ENCODE measurements at regions not wholly inside any gene's neighbourhood (a gene's known extent, or its start where the extent isn't known, plus 50 kb on each side); places are given as distances from the start of the nearest gene placed in this dataset.

DNA sequence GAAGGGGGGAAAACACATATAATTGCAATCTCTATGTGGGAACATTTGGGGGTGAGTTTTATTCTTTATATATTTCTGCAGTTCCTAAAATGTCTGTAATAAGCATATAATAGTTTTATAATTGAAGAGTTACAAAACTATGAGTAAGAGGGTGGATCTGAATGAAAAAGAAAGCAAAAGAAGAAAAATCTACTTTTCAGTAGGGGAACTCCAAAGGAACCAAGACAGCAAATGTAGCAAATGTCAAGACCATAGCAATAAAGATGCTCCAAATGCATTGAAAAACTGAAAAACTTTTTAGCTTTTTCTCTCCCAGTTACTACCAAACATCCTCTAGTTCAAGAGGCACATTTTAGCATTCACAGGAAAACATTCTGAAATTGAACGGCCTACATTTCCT is 434.8 kb downstream of the LMO4 start:
- no peak for TF ChIP-seq Cebpa-rat (IDR thresholded peaks at IDR 0.05)
- Histone ChIP-seq H3K4me3 (no peak overlapping the region), H4K20me1 (no peaks in the 10 kb centered on the region), H3K36me3 (no peaks in the 10 kb centered on the region), H3K27ac (no peak overlapping the region), H3K4me2 (no peak overlapping the region), H3K9ac (no peak overlapping the region), H3K9me3 (replicated peaks in 1 of 11) (peaks cover 0 to 9% (median 0%) of the 10 kb centered on the region in 11 experiments; a peak in 5 of 22 replicates), H3K4me1 (peaks cover 0 to 5% (median 0%) of the 10 kb centered on the region in 10 experiments; a peak in 2 of 20 replicates), H3K27me3 (no peaks in the 10 kb centered on the region)

DNA sequence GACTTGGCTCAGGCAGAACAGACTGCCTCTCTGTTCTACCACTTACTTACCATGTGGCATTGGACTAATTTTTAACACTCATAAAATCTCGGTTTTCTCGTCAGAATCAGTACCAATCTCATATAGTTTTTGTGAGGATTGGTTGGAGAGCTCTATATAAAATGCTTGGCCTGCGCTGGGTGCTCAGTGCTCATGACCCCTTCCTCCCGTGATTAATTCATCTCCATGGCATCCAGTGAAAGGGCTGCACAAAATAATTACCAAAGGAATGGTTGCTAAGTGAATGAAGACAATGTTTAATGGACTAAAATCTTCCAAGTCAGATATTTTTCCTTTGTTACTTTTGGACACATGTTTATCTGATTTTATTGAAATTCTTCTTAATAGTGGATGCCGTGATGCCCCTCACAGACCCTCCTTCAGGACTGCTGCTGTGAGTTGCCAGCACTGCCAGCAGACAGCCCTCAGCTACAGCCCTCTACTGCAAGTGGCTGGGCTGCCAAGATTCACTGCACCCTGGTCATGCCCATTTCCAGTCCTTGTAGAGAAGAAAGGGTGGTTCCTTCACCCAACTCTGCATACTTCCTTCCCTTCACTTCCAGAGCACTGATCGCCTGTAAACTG is 436.5 kb downstream of the LMO4 start:
- Histone ChIP-seq H3K27ac (0 out of 22 replicates have a peak overlapping the region, but pooled peaks of 2 of the 11 experiments have one; percentile 5 to 18), H3K9ac (no peak overlapping the region), H3K4me2 (0 out of 22 replicates have a peak overlapping the region, but pooled peaks of 2 of the 11 experiments have one; percentile 3 to 7), H3K27me3 (no peaks in the 10 kb centered on the region), H3K9me3 (replicated peaks in 1 of 11) (peaks cover 0 to 9% (median 0%) of the 10 kb centered on the region in 11 experiments; a peak in 5 of 22 replicates), H3K4me1 (peaks cover 0 to 5% (median 0%) of the 10 kb centered on the region in 10 experiments; a peak in 2 of 20 replicates), H3K4me3 (no peak overlapping the region), H4K20me1 (no peaks in the 10 kb centered on the region), H3K36me3 (no peaks in the 10 kb centered on the region)
- no peak for TF ChIP-seq Cebpa-rat (IDR thresholded peaks at IDR 0.05)

DNA sequence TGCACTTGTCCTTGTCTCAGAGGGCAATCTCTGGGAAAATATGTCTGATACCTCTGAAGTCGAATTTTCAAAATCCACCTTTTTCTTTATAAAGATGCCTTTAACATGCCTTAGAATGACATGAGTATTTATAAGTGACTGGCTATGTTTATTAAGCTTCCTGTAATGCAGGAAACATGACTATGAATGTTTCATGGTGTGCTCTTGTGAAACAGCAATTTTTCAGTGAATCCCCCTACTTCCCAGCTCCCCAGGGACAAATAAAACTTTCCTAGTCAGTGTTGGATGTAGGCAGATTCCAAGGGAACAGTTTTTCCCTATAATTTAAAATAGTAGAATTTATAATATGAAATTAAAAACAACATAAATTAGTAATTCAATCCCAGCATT is 437.0 kb downstream of the LMO4 start:
- Histone ChIP-seq H3K4me1 (peaks cover 0 to 5% (median 0%) of the 10 kb centered on the region in 10 experiments; a peak in 2 of 20 replicates), H3K36me3 (no peaks in the 10 kb centered on the region), H3K27me3 (no peaks in the 10 kb centered on the region), H3K9ac (no peak overlapping the region), H3K9me3 (replicated peaks in 1 of 11) (peaks cover 0 to 9% (median 0%) of the 10 kb centered on the region in 11 experiments; a peak in 5 of 22 replicates), H3K4me2 (0 out of 22 replicates have a peak overlapping the region, but pooled peaks of 2 of the 11 experiments have one; percentile 3 to 7), H3K4me3 (no peak overlapping the region), H3K27ac (0 out of 22 replicates have a peak overlapping the region, but pooled peaks of 2 of the 11 experiments have one; percentile 5 to 18), H4K20me1 (no peaks in the 10 kb centered on the region)
- no peak for TF ChIP-seq Cebpa-rat (IDR thresholded peaks at IDR 0.05)

DNA sequence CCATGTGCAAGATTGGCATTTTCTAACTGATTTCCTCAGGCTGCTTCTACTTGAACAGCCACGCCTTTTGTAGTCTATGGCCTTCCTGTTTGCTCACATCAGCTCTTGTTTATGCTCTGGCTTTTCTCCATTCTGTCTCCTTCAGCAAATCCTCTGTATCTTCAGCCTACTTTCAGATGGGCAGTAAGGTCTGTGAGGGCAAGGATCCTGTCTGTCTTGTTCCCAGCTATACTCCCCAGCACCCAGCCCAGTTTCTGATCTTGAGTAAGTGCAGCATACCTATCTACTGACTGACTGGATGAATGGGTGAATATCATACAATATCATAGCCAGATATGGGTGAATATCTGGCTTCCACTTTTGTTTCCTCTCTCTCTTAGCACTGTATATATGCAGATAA is 438.1 kb downstream of the LMO4 start:
- Histone ChIP-seq H3K36me3 (no peaks in the 10 kb centered on the region), H3K9me3 (replicated peaks in 1 of 11) (peaks cover 0 to 9% (median 0%) of the 10 kb centered on the region in 11 experiments; a peak in 5 of 22 replicates), H3K9ac (no peak overlapping the region), H3K4me1 (peaks cover 0 to 5% (median 0%) of the 10 kb centered on the region in 10 experiments; a peak in 2 of 20 replicates), H4K20me1 (no peaks in the 10 kb centered on the region), H3K27ac (no peak overlapping the region), H3K4me3 (no peak overlapping the region), H3K27me3 (no peaks in the 10 kb centered on the region), H3K4me2 (no peak overlapping the region)
- TF ChIP-seq Cebpa-rat (IDR thresholded peaks at IDR 0.05), result no peak

DNA sequence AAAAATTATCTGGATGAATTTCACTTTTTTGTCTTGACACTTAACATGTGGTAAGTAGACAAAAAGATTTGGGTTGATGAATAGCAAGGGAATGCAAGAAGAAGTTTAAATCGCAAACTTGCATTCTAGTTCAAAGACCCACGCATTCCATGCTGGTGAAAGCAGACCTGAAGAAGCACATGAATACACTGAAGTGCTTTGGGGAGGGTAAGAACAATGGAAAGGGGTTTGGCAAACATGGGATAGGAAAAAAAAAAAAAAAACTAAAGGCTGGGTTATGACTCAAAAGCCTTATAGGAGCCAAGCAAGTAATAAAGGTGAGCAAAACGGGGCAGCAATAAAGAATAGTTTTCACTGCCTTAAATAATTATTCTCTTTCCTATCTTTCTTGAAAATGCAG is 450.2 kb downstream of the LMO4 start:
- no peak for TF ChIP-seq Cebpa-rat (IDR thresholded peaks at IDR 0.05)
- Histone ChIP-seq H3K4me3 (no peak overlapping the region), H3K4me1 (no peaks in the 10 kb centered on the region), H3K4me2 (no peak overlapping the region), H3K27ac (no peak overlapping the region), H3K9ac (no peak overlapping the region), H3K27me3 (no peaks in the 10 kb centered on the region), H3K36me3 (no peaks in the 10 kb centered on the region), H4K20me1 (no peaks in the 10 kb centered on the region), H3K9me3 (replicated peaks in 1 of 11) (no peaks in the 10 kb centered on the region)

DNA sequence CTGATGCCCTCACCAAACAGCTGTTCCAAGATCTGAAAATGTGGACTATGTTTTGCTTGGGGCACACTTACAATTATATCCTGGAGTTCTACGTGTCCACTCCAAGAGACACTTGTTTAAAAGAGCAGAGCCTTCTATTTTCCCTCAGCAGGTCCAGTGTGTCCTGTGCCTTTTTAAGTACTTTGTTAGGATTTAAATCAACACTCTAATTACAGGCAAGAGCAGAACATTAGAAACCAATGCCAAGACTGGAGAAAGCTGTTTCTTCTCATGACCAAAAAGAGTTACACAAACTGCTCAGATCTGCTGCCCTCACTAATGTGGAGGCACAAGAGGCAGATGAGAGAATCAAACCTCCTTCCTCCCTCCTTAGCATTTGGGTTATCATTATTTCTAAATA is 452.9 kb downstream of the LMO4 start:
- Histone ChIP-seq H3K27ac (no peak overlapping the region), H3K27me3 (no peaks in the 10 kb centered on the region), H3K4me2 (no peak overlapping the region), H3K9ac (no peak overlapping the region), H3K4me3 (no peak overlapping the region), H3K36me3 (no peaks in the 10 kb centered on the region), H3K9me3 (replicated peaks in 1 of 11) (no peaks in the 10 kb centered on the region), H3K4me1 (peaks cover 0 to 10% (median 0%) of the 10 kb centered on the region in 10 experiments; a peak in 2 of 20 replicates), H4K20me1 (no peaks in the 10 kb centered on the region)
- no peak for TF ChIP-seq Cebpa-rat (IDR thresholded peaks at IDR 0.05)

DNA sequence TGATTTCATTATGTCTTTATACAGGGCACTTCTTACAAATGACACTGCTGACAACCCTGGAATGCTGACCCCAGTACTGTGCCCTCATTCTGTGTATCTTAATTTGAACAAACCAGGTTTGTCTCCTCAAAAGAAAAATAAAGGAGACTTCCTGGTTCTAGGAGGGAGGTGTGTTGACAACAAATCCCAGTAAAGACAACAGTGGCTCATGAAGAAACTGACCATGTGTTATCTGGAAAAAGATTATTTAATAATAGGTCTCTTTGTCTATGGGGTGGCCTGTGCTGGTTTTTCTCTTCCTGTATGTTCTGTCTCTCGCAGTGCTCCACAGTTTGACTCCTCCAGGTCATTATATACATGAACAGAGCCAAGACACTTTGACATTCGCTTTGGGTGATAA is 454.6 kb downstream of the LMO4 start:
- Histone ChIP-seq H3K4me2 (no peak overlapping the region), H3K9ac (no peak overlapping the region), H3K27ac (no peak overlapping the region), H3K9me3 (replicated peaks in 1 of 11) (no peaks in the 10 kb centered on the region), H3K36me3 (no peaks in the 10 kb centered on the region), H3K4me3 (no peak overlapping the region), H3K27me3 (no peaks in the 10 kb centered on the region), H3K4me1 (peaks cover 0 to 10% (median 0%) of the 10 kb centered on the region in 10 experiments; a peak in 2 of 20 replicates), H4K20me1 (no peaks in the 10 kb centered on the region)
- TF ChIP-seq Cebpa-rat (IDR thresholded peaks at IDR 0.05), result no peak

DNA sequence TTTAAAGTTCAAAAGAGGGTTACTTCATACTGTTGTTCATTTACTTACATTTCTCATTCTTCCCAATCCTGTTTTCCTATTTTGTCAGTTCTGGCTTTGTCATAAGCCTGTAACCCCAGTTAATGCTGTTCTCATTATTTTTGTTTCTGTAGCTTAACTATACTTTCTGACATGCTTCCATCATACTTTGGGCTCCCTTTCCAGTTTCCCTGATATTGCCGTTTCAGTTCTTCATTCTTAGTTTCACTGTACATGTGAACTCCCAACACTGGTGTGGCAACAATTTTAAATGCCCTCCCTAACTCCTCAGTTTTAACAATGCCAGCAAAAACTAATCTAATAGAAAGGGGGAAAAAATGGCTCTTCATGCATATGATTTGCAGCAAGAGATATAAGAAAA is 456.7 kb downstream of the LMO4 start:
- no peak overlapping the region for H3K9ac ChIP-seq
- no peak for TF ChIP-seq Cebpa-rat (IDR thresholded peaks at IDR 0.05)
- H3K4me1 ChIP-seq, result peaks cover 0 to 10% (median 0%) of the 10 kb centered on the region in 10 experiments; a peak in 2 of 20 replicates
- no peaks in the 10 kb centered on the region for H3K36me3 ChIP-seq
- no peaks in the 10 kb centered on the region for H3K9me3 ChIP-seq (replicated peaks in 1 of 11)
- H3K27ac ChIP-seq, result no peak overlapping the region
- peak overlapping the region in 1 of 11 experiments; percentile 23; a peak in 2 of 22 replicates for H3K4me2 ChIP-seq
- no peaks in the 10 kb centered on the region for H4K20me1 ChIP-seq
- no peaks in the 10 kb centered on the region for H3K27me3 ChIP-seq
- no peak overlapping the region for H3K4me3 ChIP-seq

DNA sequence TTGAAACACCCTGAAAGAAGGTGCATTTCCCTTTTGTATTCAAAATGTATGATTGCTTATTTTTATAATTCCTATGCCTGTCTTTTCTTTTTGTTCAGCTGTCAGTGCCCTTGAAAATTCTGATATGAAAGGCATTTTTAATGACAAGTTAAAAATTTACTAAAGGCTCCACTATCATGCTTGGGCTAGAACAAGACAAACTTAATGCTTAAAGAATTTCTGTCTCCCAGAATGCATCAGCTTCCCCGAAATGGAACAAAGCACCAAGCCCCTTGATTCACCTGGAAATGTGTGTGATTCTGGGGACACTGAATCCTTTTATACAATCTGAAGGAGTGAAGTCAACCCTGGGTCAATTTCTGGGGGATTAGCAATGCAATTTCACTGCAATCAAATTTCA is 457.5 kb downstream of the LMO4 start:
- H3K36me3 ChIP-seq, result no peaks in the 10 kb centered on the region
- no peak overlapping the region for H3K4me3 ChIP-seq
- H3K27ac ChIP-seq, result no peak overlapping the region
- H3K9ac ChIP-seq, result no peak overlapping the region
- no peaks in the 10 kb centered on the region for H3K27me3 ChIP-seq
- TF ChIP-seq Cebpa-rat (IDR thresholded peaks at IDR 0.05), result no peak
- H3K9me3 ChIP-seq (replicated peaks in 1 of 11), result no peaks in the 10 kb centered on the region
- no peaks in the 10 kb centered on the region for H4K20me1 ChIP-seq
- peaks cover 0 to 10% (median 0%) of the 10 kb centered on the region in 10 experiments; a peak in 2 of 20 replicates for H3K4me1 ChIP-seq
- no peak overlapping the region for H3K4me2 ChIP-seq

Data from BLaER1 treated with 17β-estradiol and CSF1 and Interleukin-3, amounts not matched to agents 10 nM and 100 nM (cell line).